ENCODE measurements at regions not wholly inside any gene's neighbourhood (a gene's known extent, or its start where the extent isn't known, plus 50 kb on each side); places are given as distances from the start of the nearest gene placed in this dataset.

DNA sequence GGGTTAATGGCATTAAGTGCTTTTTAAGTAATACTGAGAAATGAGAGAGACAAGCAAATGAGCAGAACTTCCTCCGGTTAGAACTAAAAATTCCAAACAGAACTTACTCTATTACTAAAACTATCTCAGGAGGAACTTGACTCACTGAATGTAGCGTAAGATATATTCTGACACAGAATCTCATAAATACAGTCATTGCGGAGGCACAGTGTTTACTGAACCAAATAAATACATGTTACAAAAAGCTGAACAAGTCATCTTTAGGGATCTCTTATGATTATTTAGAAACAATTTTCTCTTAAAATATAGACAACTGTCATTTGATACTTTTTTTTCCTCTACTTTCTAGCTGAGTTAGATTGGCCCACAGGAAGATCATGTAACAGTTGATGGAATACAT, 283.1 kb downstream of the KLF12 start:
- TF ChIP-seq, protein P1, sequence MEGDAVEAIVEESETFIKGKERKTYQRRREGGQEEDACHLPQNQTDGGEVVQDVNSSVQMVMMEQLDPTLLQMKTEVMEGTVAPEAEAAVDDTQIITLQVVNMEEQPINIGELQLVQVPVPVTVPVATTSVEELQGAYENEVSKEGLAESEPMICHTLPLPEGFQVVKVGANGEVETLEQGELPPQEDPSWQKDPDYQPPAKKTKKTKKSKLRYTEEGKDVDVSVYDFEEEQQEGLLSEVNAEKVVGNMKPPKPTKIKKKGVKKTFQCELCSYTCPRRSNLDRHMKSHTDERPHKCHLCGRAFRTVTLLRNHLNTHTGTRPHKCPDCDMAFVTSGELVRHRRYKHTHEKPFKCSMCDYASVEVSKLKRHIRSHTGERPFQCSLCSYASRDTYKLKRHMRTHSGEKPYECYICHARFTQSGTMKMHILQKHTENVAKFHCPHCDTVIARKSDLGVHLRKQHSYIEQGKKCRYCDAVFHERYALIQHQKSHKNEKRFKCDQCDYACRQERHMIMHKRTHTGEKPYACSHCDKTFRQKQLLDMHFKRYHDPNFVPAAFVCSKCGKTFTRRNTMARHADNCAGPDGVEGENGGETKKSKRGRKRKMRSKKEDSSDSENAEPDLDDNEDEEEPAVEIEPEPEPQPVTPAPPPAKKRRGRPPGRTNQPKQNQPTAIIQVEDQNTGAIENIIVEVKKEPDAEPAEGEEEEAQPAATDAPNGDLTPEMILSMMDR (IDR thresholded peaks at IDR 0.05) = no peak
- TF ChIP-seq POLR2A (IDR thresholded peaks at IDR 0.05) = no peak
- H3K27ac ChIP-seq = no peak overlapping the region
- WGBS, 3 donors = 92 to 95% (median 92%) methylated on average over 3 of the region's 3 CpGs
- no peaks in the 10 kb centered on the region for H3K27me3 ChIP-seq
- no peaks in the 10 kb centered on the region for H3K9me3 ChIP-seq
- intact Hi-C loops (cut with DNase I) = no loop called here
- H3K4me1 ChIP-seq (ENCODE audit: insufficient read depth) = no peaks in the 10 kb centered on the region
- H3K36me3 ChIP-seq = no peaks in the 10 kb centered on the region
- no peak for DNase-seq
- H3K4me3 ChIP-seq = no peak overlapping the region

DNA sequence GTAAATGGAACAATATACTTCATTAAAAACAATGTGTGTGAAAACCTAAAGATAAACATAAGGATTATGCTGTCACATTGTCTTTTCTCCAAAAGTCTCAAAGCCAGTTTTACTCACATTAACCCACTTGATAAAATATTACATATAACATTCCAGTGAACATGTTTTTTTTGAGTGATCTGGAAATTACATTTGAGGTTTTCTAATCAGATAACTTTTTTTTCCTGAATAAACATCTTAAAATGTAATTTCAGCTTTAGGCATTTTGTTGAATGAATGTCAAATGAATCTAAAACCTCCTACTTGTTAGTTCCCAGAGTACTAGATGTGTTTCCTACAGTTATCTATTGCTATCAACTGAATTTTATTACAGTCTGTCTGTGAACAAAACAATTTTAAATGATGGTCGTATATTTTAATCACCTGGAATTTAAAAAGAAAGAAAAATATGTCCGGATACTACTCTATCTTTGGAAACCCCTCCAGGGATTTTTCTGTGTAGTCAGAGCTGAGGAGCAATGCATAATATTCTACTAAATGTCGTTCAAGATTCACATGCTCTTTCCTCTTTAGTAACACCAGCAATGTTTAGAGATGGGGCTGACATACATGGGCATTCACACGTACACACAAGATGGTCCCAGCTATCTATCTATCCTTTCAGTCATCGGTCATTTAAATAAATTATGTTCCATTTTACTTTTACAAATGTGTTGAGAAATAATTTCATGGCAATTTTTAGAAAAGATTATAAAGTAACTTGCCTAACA, 283.9 kb downstream of the KLF12 start:
- no peak for DNase-seq
- TF ChIP-seq POLR2A (IDR thresholded peaks at IDR 0.05) (no peak), EP300 (IDR thresholded peaks at IDR 0.05) (no peak)
- TF ChIP-seq, protein P1 (IDR thresholded peaks at IDR 0.05) = no peak

DNA sequence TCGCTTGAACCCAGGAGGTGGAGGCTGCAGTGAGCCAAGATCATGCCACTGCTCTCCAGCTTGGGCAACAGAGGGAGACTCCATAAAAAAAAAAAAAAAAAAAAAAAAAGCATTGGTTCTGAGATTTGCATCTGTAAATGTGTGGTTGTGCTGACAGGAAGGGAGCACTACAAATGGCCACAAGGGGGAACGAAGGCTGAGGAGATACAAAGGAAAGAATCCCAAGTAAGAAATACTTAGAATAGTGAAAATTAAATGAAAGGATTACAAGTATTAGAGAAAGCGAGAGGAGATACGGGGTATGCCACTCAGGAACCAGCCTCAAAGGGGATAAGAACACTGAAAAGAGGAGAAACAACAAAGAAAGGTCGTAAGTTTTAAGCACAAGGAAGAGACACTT, 284.9 kb downstream of the KLF12 start:
- TF ChIP-seq EP300 (IDR thresholded peaks at IDR 0.05) (no peak), POLR2A (IDR thresholded peaks at IDR 0.05) (no peak)
- TF ChIP-seq, protein P1 (IDR thresholded peaks at IDR 0.05) = no peak
- H3K27ac ChIP-seq = no peak overlapping the region
- H3K27me3 ChIP-seq = no peaks in the 10 kb centered on the region
- WGBS, 3 donors = 88 to 96% (median 91%) methylated on average over 5 of the region's 5 CpGs
- H3K9me3 ChIP-seq = no peaks in the 10 kb centered on the region
- intact Hi-C loops (cut with DNase I) = loop anchor here in 1 of 4 donors (10.0 kb wide), 1 partner anchor 1356 kb away; no protein-coding TSS in a partner anchor
- no peaks in the 10 kb centered on the region for H3K36me3 ChIP-seq
- no peaks in the 10 kb centered on the region for H3K4me1 ChIP-seq (ENCODE audit: insufficient read depth)
- no peak for DNase-seq
- no peak overlapping the region for H3K4me3 ChIP-seq

More for the DNA sequence above, 283.9 kb downstream of the KLF12 start:
- Histone ChIP-seq H3K27me3 (no peaks in the 10 kb centered on the region), H3K36me3 (no peaks in the 10 kb centered on the region), H3K4me1 (ENCODE audit: insufficient read depth) (no peaks in the 10 kb centered on the region), H3K27ac (no peak overlapping the region), H3K9me3 (no peaks in the 10 kb centered on the region), H3K4me3 (no peak overlapping the region)
- 51 to 74% (median 67%) methylated on average over 5 of the region's 5 CpGs for WGBS, 3 donors
- intact Hi-C loops (cut with DNase I) = no loop called here

DNA sequence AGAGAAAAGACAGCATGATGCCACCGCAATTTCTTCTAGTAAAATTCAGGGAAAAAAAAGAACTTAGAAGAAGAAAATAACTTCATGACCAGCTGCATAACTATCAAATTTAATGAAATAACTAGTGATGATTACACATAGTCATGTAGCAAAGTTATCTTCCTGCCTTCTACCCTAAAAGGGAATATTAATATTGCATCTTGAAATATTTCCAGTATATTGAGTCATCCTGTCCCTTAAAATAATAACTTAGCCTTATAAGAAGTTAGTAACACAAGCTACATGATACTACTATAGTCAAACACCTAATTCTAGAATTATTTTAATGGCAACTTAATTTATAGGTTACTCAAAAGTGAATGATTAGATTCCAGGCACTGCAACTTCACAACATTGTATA, 289.2 kb downstream of the KLF12 start:
- TF ChIP-seq POLR2A (IDR thresholded peaks at IDR 0.05) (no peak), EP300 (IDR thresholded peaks at IDR 0.05) (no peak)
- TF ChIP-seq, protein P1 (IDR thresholded peaks at IDR 0.05) = no peak

More for the DNA sequence above, 289.2 kb downstream of the KLF12 start:
- Histone ChIP-seq H3K36me3 (no peaks in the 10 kb centered on the region), H3K4me3 (no peak overlapping the region), H3K27ac (no peak overlapping the region), H3K27me3 (no peaks in the 10 kb centered on the region), H3K4me1 (ENCODE audit: insufficient read depth) (no peaks in the 10 kb centered on the region), H3K9me3 (no peaks in the 10 kb centered on the region)
- DNase-seq = no peak
- WGBS, 3 donors = 84 to 86% (median 85%) methylated on average over 1 of the region's 1 CpG
- intact Hi-C loops (cut with DNase I) = loop anchor here in 1 of 4 donors (10.0 kb wide), 1 partner anchor 1360 kb away; no protein-coding TSS in a partner anchor

All from ovary (tissue), 7 donors.